ENCODE measurements at regions not wholly inside any gene's neighbourhood (a gene's known extent, or its start where the extent isn't known, plus 50 kb on each side); places are given as distances from the start of the nearest gene placed in this dataset.

- H3K36me3 Mint-ChIP-seq (ENCODE audit: low read depth), result no peaks in the 10 kb centered on the region
- H3K27ac Mint-ChIP-seq, result no peak overlapping the region
- H3K9me3 Mint-ChIP-seq, result no peaks in the 10 kb centered on the region
- no peak overlapping the region for H3K4me3 Mint-ChIP-seq
- no peaks in the 10 kb centered on the region for H3K27me3 Mint-ChIP-seq (ENCODE audit: low read depth)
- no peak for DNase-seq (ENCODE audit: low spot score)
- no peaks in the 10 kb centered on the region for H3K4me1 Mint-ChIP-seq (ENCODE audit: low read depth)
These were observed 313.4 kb upstream of the DACH1 start for GRCh38 chr13:72180253-72180952.

GRCh38 chr13:72174549-72174948 is 307.5 kb upstream of the DACH1 start:
- Mint-ChIP-seq H3K4me1 (ENCODE audit: low read depth) (no peaks in the 10 kb centered on the region), H3K9me3 (no peaks in the 10 kb centered on the region), H3K27ac (no peak overlapping the region), H3K4me3 (no peak overlapping the region), H3K27me3 (ENCODE audit: low read depth) (no peaks in the 10 kb centered on the region), H3K36me3 (ENCODE audit: low read depth) (no peaks in the 10 kb centered on the region)
- no peak for DNase-seq (ENCODE audit: low spot score)

GRCh38 chr13:72170571-72170970 is 303.6 kb upstream of the DACH1 start:
- DNase-seq (ENCODE audit: low spot score), result no peak
- Mint-ChIP-seq H3K9me3 (no peaks in the 10 kb centered on the region), H3K4me3 (no peak overlapping the region), H3K4me1 (ENCODE audit: low read depth) (no peaks in the 10 kb centered on the region), H3K27me3 (ENCODE audit: low read depth) (no peaks in the 10 kb centered on the region), H3K27ac (no peak overlapping the region), H3K36me3 (ENCODE audit: low read depth) (no peaks in the 10 kb centered on the region)

GRCh38 chr13:72168126-72168855 is 301.3 kb upstream of the DACH1 start:
- H3K36me3 Mint-ChIP-seq (ENCODE audit: low read depth), result no peaks in the 10 kb centered on the region
- DNase-seq (ENCODE audit: low spot score), result no peak
- H3K9me3 Mint-ChIP-seq, result no peaks in the 10 kb centered on the region
- H3K27ac Mint-ChIP-seq, result no peak overlapping the region
- no peak overlapping the region for H3K4me3 Mint-ChIP-seq
- H3K4me1 Mint-ChIP-seq (ENCODE audit: low read depth), result no peaks in the 10 kb centered on the region
- H3K27me3 Mint-ChIP-seq (ENCODE audit: low read depth), result no peaks in the 10 kb centered on the region

- H3K27ac Mint-ChIP-seq, result no peak overlapping the region
- H3K9me3 Mint-ChIP-seq, result no peaks in the 10 kb centered on the region
- DNase-seq (ENCODE audit: low spot score), result no peak
- H3K4me3 Mint-ChIP-seq, result no peak overlapping the region
- H3K4me1 Mint-ChIP-seq (ENCODE audit: low read depth), result no peaks in the 10 kb centered on the region
- no peaks in the 10 kb centered on the region for H3K36me3 Mint-ChIP-seq (ENCODE audit: low read depth)
- no peaks in the 10 kb centered on the region for H3K27me3 Mint-ChIP-seq (ENCODE audit: low read depth)
These were observed 299.2 kb upstream of the DACH1 start for GRCh38 chr13:72166102-72166650.

GRCh38 chr13:72165276-72165675 is 298.3 kb upstream of the DACH1 start:
- H3K4me1 Mint-ChIP-seq (ENCODE audit: low read depth), result no peaks in the 10 kb centered on the region
- no peak for DNase-seq (ENCODE audit: low spot score)
- H3K27ac Mint-ChIP-seq, result no peak overlapping the region
- no peaks in the 10 kb centered on the region for H3K9me3 Mint-ChIP-seq
- H3K4me3 Mint-ChIP-seq, result no peak overlapping the region
- H3K36me3 Mint-ChIP-seq (ENCODE audit: low read depth), result no peaks in the 10 kb centered on the region
- H3K27me3 Mint-ChIP-seq (ENCODE audit: low read depth), result no peaks in the 10 kb centered on the region

- Mint-ChIP-seq H3K36me3 (ENCODE audit: low read depth) (no peaks in the 10 kb centered on the region), H3K4me1 (ENCODE audit: low read depth) (no peaks in the 10 kb centered on the region), H3K27me3 (ENCODE audit: low read depth) (no peaks in the 10 kb centered on the region), H3K27ac (no peak overlapping the region), H3K4me3 (no peak overlapping the region), H3K9me3 (no peaks in the 10 kb centered on the region)
- no peak for DNase-seq (ENCODE audit: low spot score)
These were observed 297.8 kb upstream of the DACH1 start for GRCh38 chr13:72164811-72165210.

GRCh38 chr13:72163678-72164077 is 296.7 kb upstream of the DACH1 start:
- no peaks in the 10 kb centered on the region for H3K36me3 Mint-ChIP-seq (ENCODE audit: low read depth)
- H3K27me3 Mint-ChIP-seq (ENCODE audit: low read depth), result no peaks in the 10 kb centered on the region
- H3K4me1 Mint-ChIP-seq (ENCODE audit: low read depth), result no peaks in the 10 kb centered on the region
- no peak overlapping the region for H3K27ac Mint-ChIP-seq
- H3K4me3 Mint-ChIP-seq, result no peak overlapping the region
- no peaks in the 10 kb centered on the region for H3K9me3 Mint-ChIP-seq
- DNase-seq (ENCODE audit: low spot score), result no peak

GRCh38 chr13:72160977-72161376 is 294.0 kb upstream of the DACH1 start:
- no peaks in the 10 kb centered on the region for H3K36me3 Mint-ChIP-seq (ENCODE audit: low read depth)
- H3K27ac Mint-ChIP-seq, result no peak overlapping the region
- no peaks in the 10 kb centered on the region for H3K4me1 Mint-ChIP-seq (ENCODE audit: low read depth)
- no peaks in the 10 kb centered on the region for H3K27me3 Mint-ChIP-seq (ENCODE audit: low read depth)
- DNase-seq (ENCODE audit: low spot score), result no peak
- no peak overlapping the region for H3K4me3 Mint-ChIP-seq
- H3K9me3 Mint-ChIP-seq, result no peaks in the 10 kb centered on the region

GRCh38 chr13:72156760-72157159 is 289.8 kb upstream of the DACH1 start:
- Mint-ChIP-seq H3K27me3 (ENCODE audit: low read depth) (no peaks in the 10 kb centered on the region), H3K9me3 (peaks cover 4% of the 10 kb centered on the region), H3K4me3 (no peak overlapping the region), H3K27ac (no peak overlapping the region), H3K4me1 (ENCODE audit: low read depth) (no peaks in the 10 kb centered on the region), H3K36me3 (ENCODE audit: low read depth) (no peaks in the 10 kb centered on the region)
- DNase-seq (ENCODE audit: low spot score), result no peak

GRCh38 chr13:72153272-72153671 is 286.3 kb upstream of the DACH1 start:
- Mint-ChIP-seq H3K27me3 (ENCODE audit: low read depth) (no peaks in the 10 kb centered on the region), H3K27ac (no peak overlapping the region), H3K4me3 (no peak overlapping the region), H3K36me3 (ENCODE audit: low read depth) (no peaks in the 10 kb centered on the region), H3K4me1 (ENCODE audit: low read depth) (no peaks in the 10 kb centered on the region), H3K9me3 (peaks cover 4% of the 10 kb centered on the region)
- DNase-seq (ENCODE audit: low spot score), result no peak

- Mint-ChIP-seq H3K36me3 (ENCODE audit: low read depth) (no peaks in the 10 kb centered on the region), H3K4me3 (no peak overlapping the region), H3K27ac (no peak overlapping the region), H3K27me3 (ENCODE audit: low read depth) (no peaks in the 10 kb centered on the region), H3K9me3 (peaks cover 4% of the 10 kb centered on the region), H3K4me1 (ENCODE audit: low read depth) (no peaks in the 10 kb centered on the region)
- no peak for DNase-seq (ENCODE audit: low spot score)
These were observed 284.2 kb upstream of the DACH1 start for GRCh38 chr13:72151241-72151640.

GRCh38 chr13:72150502-72150901 is 283.5 kb upstream of the DACH1 start:
- no peaks in the 10 kb centered on the region for H3K4me1 Mint-ChIP-seq (ENCODE audit: low read depth)
- H3K4me3 Mint-ChIP-seq, result no peak overlapping the region
- peaks cover 4% of the 10 kb centered on the region for H3K9me3 Mint-ChIP-seq
- no peaks in the 10 kb centered on the region for H3K27me3 Mint-ChIP-seq (ENCODE audit: low read depth)
- H3K27ac Mint-ChIP-seq, result no peak overlapping the region
- DNase-seq (ENCODE audit: low spot score), result no peak
- H3K36me3 Mint-ChIP-seq (ENCODE audit: low read depth), result no peaks in the 10 kb centered on the region

GRCh38 chr13:72149701-72150100 is 282.7 kb upstream of the DACH1 start:
- Mint-ChIP-seq H3K4me3 (no peak overlapping the region), H3K36me3 (ENCODE audit: low read depth) (no peaks in the 10 kb centered on the region), H3K9me3 (no peaks in the 10 kb centered on the region), H3K4me1 (ENCODE audit: low read depth) (no peaks in the 10 kb centered on the region), H3K27ac (no peak overlapping the region), H3K27me3 (ENCODE audit: low read depth) (no peaks in the 10 kb centered on the region)
- DNase-seq (ENCODE audit: low spot score), result no peak
